ENCODE measurements at regions not wholly inside any gene's neighbourhood (a gene's known extent, or its start where the extent isn't known, plus 50 kb on each side); places are given as distances from the start of the nearest gene placed in this dataset.

- peak; percentile 5 for DNase-seq
Observed at GRCh38 chr20:24048024-24048611, 59.5 kb upstream of the GGTLC1 start.

GRCh38 chr20:24046888-24047287 lies 58.3 kb upstream of the GGTLC1 start:
- DNase-seq: no peak

DNA sequence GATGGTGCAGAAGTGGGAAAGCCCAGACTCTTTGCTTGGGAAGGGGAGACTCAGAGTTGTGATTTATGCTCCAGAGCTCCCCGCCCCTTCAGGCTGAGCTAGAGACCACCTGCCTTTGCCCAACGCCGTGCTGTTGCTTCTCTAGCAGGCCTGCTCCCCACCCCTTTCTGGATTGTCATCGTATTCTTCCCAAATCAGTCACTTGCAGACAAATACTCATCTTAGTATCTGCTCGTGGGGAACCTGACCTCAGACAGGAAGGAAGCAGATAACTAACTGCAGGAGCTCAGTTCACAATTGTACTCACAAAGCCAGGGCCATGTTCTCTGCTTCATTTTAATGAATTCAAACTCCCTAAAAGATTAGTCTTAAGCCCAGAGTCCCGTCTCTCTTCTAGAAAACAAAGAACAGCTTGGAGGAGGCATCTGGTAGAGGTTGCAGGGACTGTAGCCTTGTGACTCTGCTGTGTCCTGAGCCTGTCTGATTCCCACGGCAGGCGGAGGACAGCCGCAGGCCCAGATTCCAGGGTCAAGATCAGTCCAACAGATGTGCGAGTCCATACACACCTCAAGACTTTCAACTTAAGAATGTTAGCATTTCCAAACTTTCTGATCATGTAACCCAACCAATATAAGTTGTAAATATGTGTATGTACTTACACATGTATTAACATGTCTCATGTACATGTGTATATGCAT lies 57.2 kb upstream of the GGTLC1 start:
- DNase-seq: no peak

DNA sequence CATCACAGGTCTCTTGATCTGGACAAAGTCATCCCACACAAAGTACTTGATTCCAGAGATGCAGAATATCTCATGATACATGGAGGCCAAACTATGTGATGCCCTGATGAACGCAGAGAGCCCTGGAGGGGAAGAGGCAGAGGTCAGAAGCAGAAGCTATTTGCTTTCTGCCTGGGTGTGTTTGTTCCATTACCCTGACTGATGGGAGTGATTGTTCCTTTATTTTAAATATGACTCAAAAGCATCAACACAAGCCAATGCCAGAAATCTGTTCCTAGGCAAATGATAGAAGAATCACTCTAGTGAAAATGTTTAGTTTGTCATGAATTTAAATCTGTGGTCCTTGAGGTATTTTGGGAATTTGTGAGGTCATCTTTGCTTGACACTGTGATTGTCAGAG lies 54.7 kb upstream of the GGTLC1 start:
- no peak for DNase-seq

GRCh38 chr20:24042646-24043045 lies 54.1 kb upstream of the GGTLC1 start:
- DNase-seq: no peak

GRCh38 chr20:24040896-24041459 lies 52.4 kb upstream of the GGTLC1 start:
- DNase-seq: no peak

GRCh38 chr20:24039196-24039595 lies 50.6 kb upstream of the GGTLC1 start:
- DNase-seq: peak; percentile 17

Data from NCI-H69 (cell line).